PC-9 (cell line): ENCODE measurements at regions not wholly inside any gene's neighbourhood (a gene's known extent, or its start where the extent isn't known, plus 50 kb on each side); places are given as distances from the start of the nearest gene placed in this dataset.

ENCODE experiments used
- CTCF ChIP-seq: fragments of 200-600 bp; sonication (generic); conservative IDR thresholded peaks from 2 replicates; pipeline ENCODE4 v1.6.1; 2017; ENCODE audit warnings: mixed run types, antibody characterized with exemption, mild to moderate bottlenecking, moderate library complexity
- EZH2 ChIP-seq: fragments of 200-600 bp; sonication (generic); IDR thresholded peaks from 2 replicates; pipeline ENCODE4 v1.8.0; 2017; ENCODE audit warnings: antibody characterized with exemption, low read depth

GRCh38 chr3:197356741-197357140, 58.3 kb upstream of the DLG1 start:
- TF ChIP-seq CTCF (no peak), EZH2 (no peak)
